Endothelial cell of umbilical vein (primary cell): ENCODE measurements at regions not wholly inside any gene's neighbourhood (a gene's known extent, or its start where the extent isn't known, plus 50 kb on each side); places are given as distances from the start of the nearest gene placed in this dataset.
"Not testable (repeated sequence)": the region's sequence is repeated elsewhere in the genome, so short reads cannot be mapped to it uniquely, and the experiment has no call there.

Experiments
- EZH2 ChIP-seq: IDR thresholded peaks from 2 replicates; pipeline ENCODE4 v1.6.1; 2012; ENCODE audit warnings: borderline replicate concordance, low read depth, mild to moderate bottlenecking, moderate library complexity, low read length, inconsistent platforms; ENCODE audit not compliant: severe bottlenecking
- FOS ChIP-seq: IDR thresholded peaks from 2 replicates; pipeline ENCODE4 v1.6.1; 2011; ENCODE audit warnings: mild to moderate bottlenecking, low read length, moderate library complexity, borderline replicate concordance; ENCODE audit not compliant: insufficient read depth
- GATA2 ChIP-seq: IDR thresholded peaks from 2 replicates; pipeline ENCODE4 v1.7.0; 2011; ENCODE audit warnings: low read depth, mild to moderate bottlenecking, moderate library complexity, mixed read lengths, low read length; ENCODE audit not compliant: insufficient read length, insufficient read depth
- JUN ChIP-seq: IDR thresholded peaks from 2 replicates; pipeline ENCODE4 v1.6.1; 2011; ENCODE audit warnings: borderline replicate concordance, low read depth; ENCODE audit not compliant: insufficient read length, insufficient read depth
- MAX ChIP-seq: IDR thresholded peaks from 2 replicates; pipeline ENCODE4 v1.6.1; 2011; ENCODE audit not compliant: insufficient read depth, insufficient read length
- MYC ChIP-seq: IDR thresholded peaks from one replicate; pipeline ENCODE4 v1.6.1; 2011; ENCODE audit warnings: mild to moderate bottlenecking, low read depth, low read length
- POLR2A ChIP-seq: IDR thresholded peaks from 2 replicates; pipeline ENCODE4 v1.6.1; 2012; ENCODE audit warnings: low read depth, mild to moderate bottlenecking, control low read depth, low read length
- POLR2AphosphoS5 ChIP-seq: IDR thresholded peaks from 2 replicates; pipeline ENCODE4 v1.6.1; 2012; ENCODE audit warnings: low read depth, mild to moderate bottlenecking, control low read depth, low read length, moderate library complexity; ENCODE audit not compliant: insufficient read depth
- TF ChIP-seq, protein P1 (sequence below), 2 donors: IDR thresholded peaks; 1 replicate in 1 of 2; 2 replicates in 1 of 2; pipeline ENCODE4 v1.5.1; 2011; ENCODE audit warnings: low read length in 2 of 2, mild to moderate bottlenecking in 2 of 2, moderate library complexity in 2 of 2, control low read depth in 1 of 2, inconsistent platforms in 1 of 2, low read depth in 1 of 2; ENCODE audit not compliant: insufficient read depth in 1 of 2; ENCODE audit errors: extremely low read depth in 1 of 2

- TF ChIP-seq, protein P1, sequence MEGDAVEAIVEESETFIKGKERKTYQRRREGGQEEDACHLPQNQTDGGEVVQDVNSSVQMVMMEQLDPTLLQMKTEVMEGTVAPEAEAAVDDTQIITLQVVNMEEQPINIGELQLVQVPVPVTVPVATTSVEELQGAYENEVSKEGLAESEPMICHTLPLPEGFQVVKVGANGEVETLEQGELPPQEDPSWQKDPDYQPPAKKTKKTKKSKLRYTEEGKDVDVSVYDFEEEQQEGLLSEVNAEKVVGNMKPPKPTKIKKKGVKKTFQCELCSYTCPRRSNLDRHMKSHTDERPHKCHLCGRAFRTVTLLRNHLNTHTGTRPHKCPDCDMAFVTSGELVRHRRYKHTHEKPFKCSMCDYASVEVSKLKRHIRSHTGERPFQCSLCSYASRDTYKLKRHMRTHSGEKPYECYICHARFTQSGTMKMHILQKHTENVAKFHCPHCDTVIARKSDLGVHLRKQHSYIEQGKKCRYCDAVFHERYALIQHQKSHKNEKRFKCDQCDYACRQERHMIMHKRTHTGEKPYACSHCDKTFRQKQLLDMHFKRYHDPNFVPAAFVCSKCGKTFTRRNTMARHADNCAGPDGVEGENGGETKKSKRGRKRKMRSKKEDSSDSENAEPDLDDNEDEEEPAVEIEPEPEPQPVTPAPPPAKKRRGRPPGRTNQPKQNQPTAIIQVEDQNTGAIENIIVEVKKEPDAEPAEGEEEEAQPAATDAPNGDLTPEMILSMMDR (IDR thresholded peaks at IDR 0.05; ENCODE audit: extremely low read depth in 1 of 2, insufficient read depth in 1 of 2, low read depth in 1 of 2, low read length in 2 of 2) = not testable (repeated sequence)
- TF ChIP-seq MAX, POLR2A, POLR2AphosphoS5, JUN, EZH2, MYC, FOS, GATA2: not testable (repeated sequence)
These were observed 60.1 kb upstream of the ANKRD30BL start for GRCh38 chr2:132221886-132222285.
